ENCODE measurements at regions not wholly inside any gene's neighbourhood (a gene's known extent, or its start where the extent isn't known, plus 50 kb on each side); places are given as distances from the start of the nearest gene placed in this dataset.
"Not testable (repeated sequence)": the region's sequence is repeated elsewhere in the genome, so short reads cannot be mapped to it uniquely, and the experiment has no call there.

DNA sequence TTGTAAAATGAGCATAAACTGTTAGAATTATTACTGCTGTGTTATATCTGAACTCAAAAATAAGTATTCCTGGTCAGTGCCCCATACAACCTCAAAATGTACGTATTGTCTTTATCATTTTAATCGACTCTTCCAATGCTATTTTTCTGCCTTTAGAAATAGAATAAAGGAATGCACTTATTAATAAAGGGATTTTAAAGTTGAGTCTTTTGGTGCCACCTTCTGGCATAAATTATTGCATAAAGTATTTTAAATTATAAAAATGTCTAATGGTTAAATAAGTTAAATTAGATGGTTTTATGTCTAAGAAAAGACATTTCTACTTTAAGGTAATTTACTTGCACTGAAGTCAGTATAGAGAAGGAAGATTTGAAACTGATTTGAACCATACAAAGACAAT, 424.0 kb upstream of the NDST4 start:
- DNase-seq = no peak

DNA sequence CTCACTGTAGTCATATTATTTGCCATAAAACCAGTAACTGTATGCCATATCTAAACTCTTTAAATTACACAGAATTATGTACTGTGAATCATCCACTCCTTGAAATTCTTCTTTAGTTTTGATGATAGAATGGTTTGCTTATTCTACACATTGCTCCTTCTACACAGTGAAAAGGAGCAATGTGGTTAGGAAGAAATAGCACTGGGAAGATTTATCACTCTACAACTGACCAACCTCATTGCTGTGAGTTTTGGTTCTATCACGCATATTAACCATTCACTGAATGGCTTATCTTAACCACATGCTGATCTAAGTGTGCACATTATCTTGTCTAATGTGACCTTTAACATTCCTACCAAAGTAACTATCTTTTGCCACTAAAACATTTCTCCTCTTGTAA, 415.7 kb upstream of the NDST4 start:
- no peak for DNase-seq

DNA sequence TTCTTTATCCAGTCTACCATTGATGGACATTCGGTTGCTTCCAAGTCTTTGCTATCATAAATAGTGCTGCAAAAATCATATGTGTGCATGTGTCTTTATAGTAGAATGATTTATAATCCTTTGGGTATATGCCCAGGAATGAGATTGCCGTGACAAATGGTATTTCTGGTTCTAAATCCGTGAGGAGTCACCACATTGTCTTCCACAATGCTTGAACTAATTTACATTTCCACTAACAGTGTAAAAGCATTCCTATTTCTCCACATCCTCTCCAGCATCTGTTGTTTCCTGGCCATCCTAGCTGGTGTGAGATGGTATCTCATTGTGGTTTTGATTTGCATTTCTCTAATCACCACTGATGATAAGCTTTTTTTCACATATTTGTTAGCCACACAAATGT, 406.1 kb upstream of the NDST4 start:
- DNase-seq = not testable (repeated sequence)

DNA sequence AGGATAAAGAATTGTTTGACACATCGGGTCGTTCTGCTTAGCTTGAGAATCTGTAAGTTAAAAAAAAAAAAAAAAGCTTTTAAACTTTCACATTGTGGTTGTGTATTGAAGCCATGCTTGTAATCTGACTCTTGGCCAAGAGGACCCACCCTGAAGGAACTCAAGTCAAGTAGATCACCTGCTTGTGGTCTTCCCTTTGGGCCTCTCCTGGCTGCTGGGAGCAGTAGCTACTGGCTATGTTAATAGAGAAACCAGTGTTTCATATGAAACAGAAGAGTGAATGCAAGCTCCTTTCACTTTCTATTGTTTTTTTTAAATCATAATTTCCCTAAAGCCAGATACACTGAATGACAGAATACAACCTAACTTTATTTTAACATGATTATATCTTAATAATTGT, 402.4 kb upstream of the NDST4 start:
- DNase-seq = no peak

DNA sequence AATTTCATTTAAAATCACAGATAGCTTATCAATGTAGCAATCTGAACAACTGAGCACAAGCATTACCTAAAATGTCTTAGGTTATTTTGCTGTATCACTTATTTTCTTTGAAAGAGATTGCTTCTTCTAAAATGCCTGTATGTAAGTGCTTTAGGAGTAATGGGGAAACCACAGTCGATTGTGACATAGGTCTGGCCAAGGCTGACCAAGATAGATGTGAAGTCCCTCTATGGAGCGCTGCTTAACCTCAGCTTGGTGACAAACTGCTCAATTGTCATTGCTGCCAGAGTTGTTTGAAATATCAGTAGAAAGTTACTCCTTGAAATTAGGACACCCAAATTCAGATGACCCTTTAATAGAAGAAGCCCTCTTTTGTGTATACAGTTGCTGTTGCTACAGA, 401.9 kb upstream of the NDST4 start:
- no peak for DNase-seq

DNA sequence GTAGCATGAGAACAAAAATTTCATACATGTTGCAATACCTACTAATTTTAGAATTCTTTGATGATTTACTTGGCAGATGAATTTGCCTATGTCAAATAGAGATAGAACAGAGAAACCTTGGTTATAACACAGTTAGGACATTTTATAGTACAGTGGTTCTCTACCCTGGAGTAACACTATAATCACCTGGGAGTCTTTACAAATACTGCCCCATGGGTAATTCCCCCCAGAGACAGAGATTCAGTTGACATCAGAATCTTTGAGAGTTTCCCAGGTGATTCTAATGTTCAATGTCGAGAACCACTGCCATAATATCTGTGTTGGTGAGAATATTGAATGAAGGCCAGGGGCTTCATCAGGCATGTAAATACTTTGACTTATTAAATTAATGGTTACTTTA, 401.3 kb upstream of the NDST4 start:
- no peak for DNase-seq

DNA sequence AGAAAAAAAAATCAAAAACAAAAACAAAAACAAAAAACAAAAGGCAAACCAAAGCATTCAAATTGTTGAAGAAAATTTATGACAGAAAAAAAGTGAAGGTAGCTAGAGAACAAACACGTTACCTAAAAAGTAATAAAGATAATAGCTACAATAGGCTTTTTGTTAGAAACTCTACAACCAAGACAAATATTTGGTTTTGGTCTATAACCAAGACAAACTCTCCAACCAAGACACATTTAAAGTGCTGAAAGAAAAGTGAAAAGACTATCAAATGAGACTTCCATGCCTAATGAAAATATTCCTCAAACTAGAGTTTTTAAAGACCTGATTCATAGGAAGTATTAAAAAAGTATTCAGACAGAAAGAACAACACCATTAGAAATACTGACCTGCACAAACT, 391.9 kb upstream of the NDST4 start:
- DNase-seq = no peak

DNA sequence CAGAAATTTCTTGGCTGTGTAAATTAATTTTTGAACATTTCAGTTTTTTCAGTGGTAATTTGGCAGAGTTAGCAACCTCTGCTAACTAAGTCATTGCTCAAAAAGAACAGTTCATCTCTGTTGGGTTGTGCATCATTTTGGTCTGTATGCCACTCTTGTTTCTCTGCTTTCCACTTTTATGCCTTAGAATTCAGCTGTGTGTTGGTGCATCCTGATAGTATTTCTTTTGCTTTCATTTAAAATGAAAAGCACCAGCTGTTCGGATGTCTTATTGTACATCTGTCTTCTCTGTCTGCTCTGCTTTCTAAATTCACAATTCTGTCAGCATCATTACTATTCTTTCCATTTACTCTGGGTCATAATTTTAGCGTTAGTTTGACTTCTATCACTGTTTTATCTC, 388.2 kb upstream of the NDST4 start:
- DNase-seq = no peak

DNA sequence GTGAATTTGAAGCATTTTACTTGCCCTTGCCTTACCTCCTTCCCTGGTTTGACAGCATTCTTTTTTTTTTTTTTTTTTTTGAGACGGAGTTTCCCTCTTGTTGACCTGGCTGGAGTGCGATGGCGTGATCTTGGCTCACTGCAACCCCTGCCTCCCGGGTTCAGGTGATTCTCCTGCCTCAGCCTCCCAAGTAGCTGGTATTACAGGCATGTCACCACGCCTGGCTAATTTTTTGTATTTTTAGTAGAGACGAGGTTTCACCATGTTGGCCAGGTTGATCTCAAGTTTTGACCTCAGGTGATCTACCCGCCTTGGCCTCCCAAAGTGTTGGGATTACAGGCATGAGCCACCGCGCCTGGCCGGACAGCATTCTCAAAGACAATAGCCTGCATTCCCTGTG, 380.4 kb upstream of the NDST4 start:
- not testable (repeated sequence) for DNase-seq

DNA sequence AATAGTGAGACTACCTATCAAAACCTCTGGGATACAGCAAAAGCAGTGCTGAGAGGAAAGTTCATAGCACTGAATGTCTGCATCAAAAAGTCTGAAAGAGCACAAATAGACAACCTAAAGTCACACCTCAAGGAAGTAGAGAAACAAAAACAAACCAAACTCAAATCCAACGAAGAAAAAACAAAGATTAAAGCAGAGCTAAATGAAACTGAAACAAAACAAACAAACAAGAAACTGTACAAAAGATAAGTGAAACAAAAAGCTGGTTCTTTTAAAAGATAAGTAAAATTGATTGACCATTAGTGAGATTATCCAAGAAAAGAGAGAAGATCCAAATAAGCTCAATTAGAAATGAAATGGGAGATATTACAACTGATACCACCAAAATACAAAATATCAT, 378.3 kb upstream of the NDST4 start:
- no peak for DNase-seq

DNA sequence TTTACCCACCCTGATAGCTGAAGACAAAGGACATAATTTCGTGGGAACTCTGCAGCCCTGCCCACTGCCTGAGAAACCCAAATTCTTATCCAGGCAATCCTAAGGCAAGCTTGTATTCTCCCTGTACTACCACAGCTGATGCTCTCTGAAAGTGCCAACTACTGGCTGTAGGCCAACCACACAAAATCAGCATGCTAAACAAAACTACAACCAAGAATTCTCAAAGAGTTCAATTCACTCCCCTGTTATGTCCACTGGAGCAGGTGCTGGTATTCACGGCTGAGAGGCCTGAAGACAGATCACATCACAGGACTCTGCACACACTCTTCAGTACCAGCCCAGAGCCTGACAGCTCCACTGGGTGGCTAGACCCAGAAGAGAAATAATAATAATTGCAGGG, 375.9 kb upstream of the NDST4 start:
- DNase-seq = no peak

DNA sequence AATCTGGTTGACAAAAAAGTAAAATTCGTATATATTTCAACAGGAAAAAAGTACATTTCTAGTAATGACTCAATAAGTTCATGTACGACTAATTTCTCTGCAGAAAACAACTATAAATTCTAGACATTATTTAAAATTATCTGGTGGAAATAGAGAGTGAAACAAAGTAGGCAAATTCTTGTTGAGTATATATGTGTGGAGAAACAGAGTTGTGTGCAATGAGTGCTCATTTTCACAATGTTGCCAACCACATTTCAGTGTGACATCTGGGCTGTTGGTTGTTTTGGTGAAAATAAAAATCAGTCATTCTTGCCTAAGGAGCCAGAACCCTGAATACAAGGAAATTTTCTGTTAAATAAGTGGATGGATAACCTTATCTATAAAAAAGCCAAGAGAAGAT, 372.0 kb upstream of the NDST4 start:
- DNase-seq = no peak

DNA sequence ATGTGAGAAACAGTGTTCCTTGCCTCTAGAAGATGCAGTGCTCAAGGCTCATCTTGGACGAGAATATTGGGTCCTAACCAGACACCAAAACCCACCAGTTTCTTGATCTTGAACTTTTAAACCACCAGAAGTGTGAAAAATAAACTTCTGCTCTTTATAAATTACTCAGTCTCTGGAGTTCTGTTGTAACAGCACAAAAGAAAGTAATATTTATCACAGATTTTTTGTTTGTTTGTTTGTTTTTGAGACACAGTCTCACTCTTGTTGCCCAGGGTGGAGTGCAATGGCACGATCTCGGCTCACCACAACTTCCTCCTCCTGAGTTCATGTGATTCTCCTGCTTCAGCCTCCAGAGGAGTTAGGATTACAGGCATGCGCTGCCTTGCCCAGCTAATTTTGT, 371.1 kb upstream of the NDST4 start:
- no peak for DNase-seq

DNA sequence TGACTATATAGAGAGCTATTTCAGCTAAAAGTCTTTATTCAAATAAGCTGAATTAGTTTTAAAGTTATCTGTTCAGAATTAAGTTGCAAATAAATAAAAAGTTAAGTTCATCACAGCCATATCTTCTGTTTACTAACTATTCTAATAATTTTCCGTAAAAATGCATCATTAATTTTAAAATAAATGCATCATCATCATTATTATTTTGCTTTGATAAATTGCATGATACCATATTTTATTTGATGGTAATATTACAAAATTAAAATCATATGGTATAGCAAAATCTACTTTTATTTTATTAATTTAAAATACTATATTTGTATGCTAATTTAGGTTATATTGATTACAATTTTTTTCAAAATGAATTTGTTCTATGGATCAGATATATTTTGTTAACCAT, 357.3 kb upstream of the NDST4 start:
- DNase-seq = no peak

DNA sequence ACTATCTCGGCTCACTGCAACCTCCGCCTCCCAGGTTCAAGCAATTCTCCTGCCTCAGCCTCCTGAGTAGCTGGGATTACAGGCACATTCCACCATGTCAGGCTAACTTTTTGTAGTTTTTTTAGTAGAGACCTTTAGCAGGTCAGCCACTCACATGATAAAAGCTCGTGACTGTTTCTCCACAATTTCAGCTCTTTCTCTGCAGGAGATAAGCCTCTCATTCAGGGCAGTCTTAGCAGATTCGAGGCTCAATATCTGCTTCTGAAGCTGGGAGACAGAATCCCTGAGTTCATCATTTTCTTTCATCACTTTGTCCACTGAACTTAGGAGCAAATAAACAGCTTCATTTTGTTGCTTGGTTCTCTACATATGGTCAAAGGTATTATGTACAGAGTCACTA, 345.9 kb upstream of the NDST4 start:
- not testable (repeated sequence) for DNase-seq

DNA sequence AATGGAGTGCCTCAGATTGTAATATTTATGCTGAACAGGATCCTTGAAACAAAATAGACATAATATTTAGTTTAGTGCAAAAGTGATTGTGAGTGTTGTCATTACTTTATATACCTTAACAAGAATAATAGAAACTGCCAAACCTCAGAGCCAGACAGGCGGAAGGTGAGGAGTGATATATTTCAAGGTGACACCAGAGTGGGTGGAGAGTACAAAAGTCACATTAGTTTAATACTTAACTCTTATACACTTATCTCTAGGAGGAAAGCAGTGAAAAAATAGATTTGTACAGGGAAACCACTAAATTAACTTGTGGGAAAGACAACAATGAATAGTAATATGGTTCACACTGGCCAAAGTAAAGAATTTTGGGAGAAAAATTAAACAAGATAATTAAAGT, 342.8 kb upstream of the NDST4 start:
- DNase-seq = no peak

DNA sequence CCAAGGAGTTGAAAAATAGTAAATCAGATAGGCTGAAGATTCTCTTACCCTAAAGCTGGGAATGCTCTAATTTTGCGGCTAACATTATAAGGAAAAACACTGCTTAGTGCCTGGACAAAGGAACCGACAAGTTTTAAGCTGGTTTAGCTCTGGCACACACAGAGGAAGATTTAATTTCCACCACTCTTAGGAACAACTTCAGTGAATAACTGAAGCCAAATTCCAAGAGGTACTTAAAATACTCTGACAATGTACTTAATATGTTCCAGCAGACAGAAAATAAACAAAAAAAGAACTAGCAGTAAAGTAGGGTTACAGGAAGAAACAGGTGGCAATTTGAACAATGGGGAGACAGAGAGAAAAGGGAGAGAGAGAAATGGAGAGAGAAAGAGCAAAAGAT, 340.8 kb upstream of the NDST4 start:
- no peak for DNase-seq

DNA sequence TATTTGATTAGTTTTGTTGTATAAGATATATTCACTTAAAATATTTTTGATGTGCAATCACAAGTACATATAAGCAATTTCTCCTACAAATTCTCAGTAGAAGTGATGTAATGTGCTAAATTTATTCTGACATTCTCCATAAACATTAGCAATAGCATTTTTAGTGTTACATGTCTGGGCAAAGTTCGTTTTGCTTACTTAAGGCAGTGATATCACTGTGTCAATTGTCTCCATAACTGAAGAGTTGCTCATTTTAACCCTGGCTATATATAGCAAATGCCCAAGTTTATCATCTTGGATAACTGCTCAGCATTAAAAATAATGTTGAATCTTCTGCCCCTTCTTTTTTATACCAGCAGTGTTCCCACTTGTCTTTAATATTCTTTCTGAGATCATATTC, 340.0 kb upstream of the NDST4 start:
- no peak for DNase-seq

DNA sequence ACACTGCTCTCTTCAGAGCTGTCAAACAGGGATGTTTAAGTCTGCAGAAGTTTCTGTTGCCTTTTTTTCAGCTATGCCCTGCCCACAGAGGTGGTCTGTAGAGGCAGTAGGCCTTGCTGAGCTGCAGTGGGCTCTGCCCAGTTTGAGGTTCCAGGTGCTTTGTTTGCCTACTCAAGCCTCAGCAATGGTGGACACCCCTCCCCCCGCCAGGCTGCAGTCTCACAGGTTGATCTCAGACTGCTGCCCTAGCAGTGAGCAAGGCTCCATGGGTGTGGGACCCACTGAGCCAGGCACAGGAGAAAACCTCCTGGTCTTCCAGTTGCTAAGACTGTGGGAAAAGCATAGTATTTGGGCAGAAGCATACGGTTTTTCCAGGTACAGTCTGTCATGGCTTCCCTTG, 338.8 kb upstream of the NDST4 start:
- DNase-seq = not testable (repeated sequence)

DNA sequence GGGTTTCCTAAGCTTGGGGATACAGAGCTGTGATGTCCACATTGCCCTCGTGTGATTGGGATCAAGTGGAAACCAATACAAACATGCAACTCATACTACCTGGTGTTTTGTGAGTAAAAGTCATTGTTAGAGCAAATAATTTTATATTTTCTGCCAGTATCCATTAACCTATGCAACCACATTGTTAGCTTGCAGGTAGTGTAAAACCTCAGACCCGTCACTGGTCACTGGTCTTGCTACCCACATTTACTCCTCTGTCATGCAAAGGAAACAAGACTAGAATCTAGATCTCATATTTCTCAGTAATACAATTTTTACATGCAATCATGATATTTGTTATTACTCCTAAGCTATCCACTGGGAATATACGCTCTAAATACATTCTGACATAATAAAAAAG, 324.3 kb upstream of the NDST4 start:
- no peak for DNase-seq

DNA sequence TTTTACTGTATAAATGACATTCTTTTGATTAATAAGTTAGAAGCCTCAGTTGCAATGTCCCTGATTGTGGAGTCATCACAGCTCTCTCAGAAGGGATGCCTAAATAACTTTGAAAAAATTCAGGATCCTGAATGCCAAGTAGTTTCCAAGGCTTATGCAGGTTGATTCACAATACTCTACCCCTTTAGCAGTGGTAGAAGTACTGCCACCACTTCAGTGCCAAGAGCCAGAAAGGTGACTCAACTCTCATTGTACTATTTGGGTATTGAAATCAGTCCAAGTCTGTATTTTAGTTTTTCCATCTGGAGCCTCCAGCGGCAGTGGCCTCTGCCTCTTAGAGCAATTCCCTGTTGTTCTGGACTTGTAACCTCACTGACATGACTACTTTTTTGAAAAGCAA, 320.1 kb upstream of the NDST4 start:
- DNase-seq = no peak

DNA sequence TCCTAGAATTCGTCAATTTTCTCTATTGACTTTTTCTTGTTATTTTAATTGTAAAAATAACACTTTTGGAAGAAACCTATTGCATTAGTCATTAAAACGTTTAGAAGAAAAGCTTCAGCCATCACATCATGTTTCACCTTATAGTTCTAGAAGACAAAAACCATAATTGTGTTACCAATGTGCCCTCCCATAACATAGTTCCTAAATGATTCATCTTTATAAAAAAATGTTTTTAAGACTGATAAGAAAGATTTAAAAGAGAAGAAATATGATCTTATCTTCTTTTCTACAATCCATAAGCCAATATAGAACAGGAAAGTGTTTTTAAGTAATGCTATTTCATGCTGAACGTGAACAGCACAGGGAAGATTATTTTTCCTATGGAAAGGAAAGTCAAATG, 316.6 kb upstream of the NDST4 start:
- no peak for DNase-seq

DNA sequence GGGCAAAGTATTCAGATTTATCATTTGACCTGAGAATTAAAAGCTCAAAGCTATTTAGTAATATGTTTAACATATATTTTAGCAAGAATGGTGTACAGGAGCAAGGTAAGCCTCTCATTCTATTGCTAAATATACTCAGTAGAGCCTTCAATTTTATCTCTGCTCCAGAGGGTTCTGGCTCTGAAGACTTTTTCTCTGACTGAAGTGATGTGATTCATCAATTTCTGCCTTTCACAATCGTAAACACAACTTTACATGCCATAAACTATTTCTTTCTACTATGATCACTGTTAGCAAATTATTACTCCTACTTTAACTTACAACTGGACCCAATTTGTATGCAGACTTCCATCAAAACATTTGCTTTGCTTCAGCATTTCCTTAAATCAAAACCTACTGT, 315.0 kb upstream of the NDST4 start:
- DNase-seq = no peak

DNA sequence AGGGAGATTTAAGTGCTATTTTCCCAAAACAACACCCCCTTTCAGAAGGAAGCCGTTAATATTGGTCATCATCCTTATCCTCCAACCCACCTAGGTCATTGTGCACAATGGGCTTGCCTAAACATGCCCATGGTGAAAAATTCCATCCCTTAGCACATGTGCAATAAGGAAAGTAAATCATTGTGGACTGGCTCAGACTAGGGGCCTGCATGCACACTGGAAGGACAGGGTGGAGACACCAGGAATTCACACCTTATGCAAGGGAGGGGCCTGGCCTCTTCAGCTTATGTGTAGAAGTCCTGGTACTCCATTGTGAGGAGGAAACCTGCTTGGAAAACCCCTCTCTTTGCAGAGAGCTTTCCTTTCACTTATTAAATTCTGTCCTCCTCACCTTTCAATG, 311.4 kb upstream of the NDST4 start:
- no peak for DNase-seq

DNA sequence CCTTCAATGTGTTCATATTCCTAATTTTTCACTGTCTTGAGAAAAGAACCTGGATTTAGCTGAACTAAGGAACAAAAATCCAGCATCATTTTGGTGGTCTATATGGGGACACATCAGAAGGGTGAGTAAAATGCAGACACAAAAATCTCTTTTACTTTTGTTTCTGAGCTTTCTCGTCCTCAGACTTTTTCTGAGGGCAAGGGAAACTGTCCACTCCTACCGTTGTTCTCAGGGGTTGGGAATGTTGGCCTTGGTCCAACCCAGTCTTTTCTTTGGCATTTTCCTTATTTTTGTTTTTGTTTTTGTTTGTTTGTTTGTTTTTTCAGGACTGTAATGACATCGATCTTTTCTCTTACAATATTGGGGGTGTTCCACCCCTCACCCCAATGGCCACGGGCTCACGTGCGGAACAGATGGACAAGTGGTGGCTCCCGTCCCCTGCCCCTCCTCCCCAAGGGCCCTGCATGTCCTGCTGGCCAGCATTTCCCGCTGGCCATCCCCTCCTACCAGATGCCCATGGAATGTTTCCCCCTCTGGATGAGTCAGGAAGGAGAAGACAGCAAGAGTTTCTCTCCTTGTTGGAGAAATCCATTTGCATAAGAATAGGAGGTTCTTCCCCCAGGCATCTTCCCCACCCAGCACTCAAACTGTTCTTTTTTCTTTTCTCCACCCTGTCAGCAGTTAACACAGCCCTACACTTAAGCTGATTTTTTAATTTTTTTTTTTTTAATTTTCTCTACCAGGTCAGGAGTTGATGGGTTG, 305.4 kb upstream of the NDST4 start:
- DNase-seq = no peak

DNA sequence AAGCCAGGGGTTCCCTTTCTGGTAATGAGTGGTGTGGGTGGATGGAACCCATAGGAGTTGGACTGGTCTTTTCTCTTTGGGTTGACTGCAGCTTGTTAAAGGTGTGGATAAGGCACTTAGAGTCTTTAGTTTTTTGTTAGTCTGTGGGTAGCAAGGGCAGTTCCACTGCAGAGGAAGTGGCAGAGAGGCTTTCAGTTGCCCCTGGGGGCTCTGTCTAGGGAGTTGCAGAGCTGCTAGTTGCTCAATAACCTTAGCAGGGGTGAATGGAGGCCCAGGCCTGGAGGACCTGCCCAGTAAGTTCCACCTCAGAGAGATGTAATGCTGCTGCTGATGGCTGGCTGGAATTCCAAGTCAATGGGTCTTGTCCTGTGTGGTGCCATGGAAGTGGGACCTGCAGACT, 282.6 kb upstream of the NDST4 start:
- no peak for DNase-seq

Measured in retina (tissue), 1 donor.